Upper lobe of right lung (tissue), 1 donor: ENCODE measurements at regions not wholly inside any gene's neighbourhood (a gene's known extent, or its start where the extent isn't known, plus 50 kb on each side); places are given as distances from the start of the nearest gene placed in this dataset.
A peak's percentile ranks its signal among the peaks of the same experiment; 100 is the strongest.

Source experiments
- ATAC-seq: fragments of 200-7000 bp; cut with Tn5 transposase; one replicate; pipeline ENCODE4 v1.9.1; 2020; ENCODE audit warnings: mild to moderate bottlenecking, moderate library complexity
- DNase-seq: peaks from one replicate; pipeline ENCODE4 v3.0.0-alpha.2; 2020
- H3K27ac ChIP-seq: fragments of 200-600 bp; one replicate; pipeline ENCODE4 v1.8.0; 2022
- H3K27me3 ChIP-seq: fragments of 200-600 bp; one replicate; pipeline ENCODE4 v1.8.0; 2022; ENCODE audit warnings: mild to moderate bottlenecking
- H3K36me3 ChIP-seq: fragments of 200-600 bp; one replicate; pipeline ENCODE4 v1.8.0; 2022
- H3K4me1 ChIP-seq: fragments of 200-600 bp; one replicate; pipeline ENCODE4 v1.8.0; 2022
- H3K4me3 ChIP-seq: fragments of 200-600 bp; one replicate; pipeline ENCODE4 v1.8.0; 2022; ENCODE audit warnings: mild to moderate bottlenecking
- H3K9me3 ChIP-seq: fragments of 200-600 bp; one replicate; pipeline ENCODE4 v1.8.0; 2022
- CTCF ChIP-seq: fragments of 200-600 bp; IDR thresholded peaks from one replicate; pipeline ENCODE4 v1.8.0; 2022; ENCODE audit warnings: antibody characterized with exemption
- intact Hi-C: fragments of 100-400 bp; cut with DNase I; formaldehyde crosslinking; loops from one replicate; pipeline ENCODE4 v1.11.0; 2022
- donor health status: DM: no; HTN: yes; CAD: no; lungs with severe emphysema.

- TF ChIP-seq CTCF, result no peak
- intact Hi-C loops, result no loop called here
- H3K36me3 ChIP-seq, result no peaks in the 10 kb centered on the region
- H3K4me3 ChIP-seq, result no peak overlapping the region
- no peaks in the 10 kb centered on the region for H3K27me3 ChIP-seq
- no peak overlapping the region for H3K27ac ChIP-seq
- H3K4me1 ChIP-seq, result no peaks in the 10 kb centered on the region
- DNase-seq (no peak), ATAC-seq (no peak)
- H3K9me3 ChIP-seq, result no peaks in the 10 kb centered on the region
These were observed 110.1 kb upstream of the SLC44A3 start for GRCh38 chr1:94709891-94710581.

DNA sequence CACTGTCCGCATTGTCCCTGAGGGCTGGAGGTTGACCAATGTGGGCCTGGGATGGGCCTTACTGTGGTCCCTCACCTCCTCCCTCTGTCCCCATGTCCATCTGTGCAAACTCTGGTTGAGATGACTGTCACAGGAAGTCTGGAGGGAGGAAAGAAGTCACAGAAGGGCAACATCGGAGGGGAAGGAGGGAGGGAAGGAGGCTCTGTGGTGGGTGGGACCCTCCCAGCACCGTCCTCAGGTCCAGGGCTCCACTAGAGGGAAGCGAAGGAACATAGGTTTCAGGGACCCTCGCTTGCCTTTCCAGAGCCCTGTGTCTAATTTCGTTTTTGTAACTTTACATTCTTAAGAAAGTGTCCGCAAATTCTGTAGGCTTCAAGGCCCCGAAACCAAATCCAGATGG, 111.3 kb upstream of the SLC44A3 start:
- ATAC-seq, result no peak
- DNase-seq, result no peak
- Histone ChIP-seq H3K27me3 (no peaks in the 10 kb centered on the region), H3K36me3 (no peaks in the 10 kb centered on the region), H3K4me3 (no peak overlapping the region), H3K27ac (no peak overlapping the region), H3K9me3 (no peaks in the 10 kb centered on the region), H3K4me1 (no peaks in the 10 kb centered on the region)
- no peak for TF ChIP-seq CTCF
- intact Hi-C loops, result no loop called here

DNA sequence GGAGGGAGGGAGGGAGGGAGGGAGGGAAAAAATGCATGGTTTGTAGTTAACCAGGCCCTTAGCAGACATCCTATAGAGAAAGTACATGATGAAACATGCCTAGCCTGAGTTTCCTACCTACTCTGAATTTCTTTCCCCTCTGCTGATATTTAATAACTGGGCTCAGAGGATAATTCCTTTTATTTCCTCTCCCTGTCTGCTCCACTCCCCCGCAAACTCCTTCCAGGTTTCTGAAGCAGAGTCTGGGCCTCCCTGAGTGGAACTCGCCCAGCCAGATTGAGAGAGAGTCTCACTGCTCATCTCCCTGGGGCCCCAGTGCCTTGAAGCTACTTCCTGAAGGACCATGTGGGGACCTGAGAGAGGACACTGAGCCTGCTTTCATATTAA, 111.9 kb upstream of the SLC44A3 start:
- Histone ChIP-seq H3K4me3 (no peak overlapping the region), H3K36me3 (no peaks in the 10 kb centered on the region), H3K9me3 (no peaks in the 10 kb centered on the region), H3K27ac (no peak overlapping the region), H3K4me1 (no peaks in the 10 kb centered on the region), H3K27me3 (no peaks in the 10 kb centered on the region)
- ATAC-seq (no peak), DNase-seq (no peak)
- no peak for TF ChIP-seq CTCF
- intact Hi-C loops, result no loop called here

- intact Hi-C loops, result no loop called here
- Histone ChIP-seq H3K27me3 (no peaks in the 10 kb centered on the region), H3K4me1 (no peaks in the 10 kb centered on the region), H3K9me3 (no peaks in the 10 kb centered on the region), H3K36me3 (no peaks in the 10 kb centered on the region), H3K4me3 (no peak overlapping the region), H3K27ac (no peak overlapping the region)
- no peak for DNase-seq
- no peak for TF ChIP-seq CTCF
- ATAC-seq, result no peak
These were observed 112.5 kb upstream of the SLC44A3 start for GRCh38 chr1:94707321-94708298.

GRCh38 chr1:94702442-94702815, 117.7 kb upstream of the SLC44A3 start:
- Histone ChIP-seq H3K4me3 (no peak overlapping the region), H3K4me1 (no peaks in the 10 kb centered on the region), H3K36me3 (no peaks in the 10 kb centered on the region), H3K27ac (peak overlapping the region; percentile 19), H3K27me3 (no peaks in the 10 kb centered on the region), H3K9me3 (no peaks in the 10 kb centered on the region)
- TF ChIP-seq CTCF, result no peak
- ATAC-seq, result peak; percentile 47
- DNase-seq, result no peak
- intact Hi-C loops, result no loop called here
